NCI-H345 (cell line): ENCODE measurements at regions not wholly inside any gene's neighbourhood (a gene's known extent, or its start where the extent isn't known, plus 50 kb on each side); places are given as distances from the start of the nearest gene placed in this dataset.

ENCODE experiments used
- DNase-seq: peaks from one replicate; lab custom pipeline; 2025; lab: John Stamatoyannopoulos, UW

DNA sequence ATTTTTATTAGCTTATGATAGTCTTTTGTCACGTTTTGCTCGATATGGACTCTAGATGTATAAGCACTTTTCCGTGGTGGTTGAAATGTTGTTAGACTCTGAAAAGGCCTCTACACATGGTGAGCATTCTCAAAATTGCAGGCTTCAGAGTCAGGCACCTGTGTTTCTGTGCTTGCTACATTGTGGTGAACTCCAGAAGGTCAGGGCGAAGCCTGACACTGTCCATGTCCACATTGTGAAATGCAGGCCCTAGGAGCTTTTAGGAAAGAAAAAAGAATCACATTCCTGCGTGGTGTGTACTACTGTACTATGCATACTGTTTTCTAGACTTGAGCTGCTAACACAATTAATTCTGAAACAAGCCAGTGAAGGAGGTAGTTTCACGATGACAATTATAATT lies 86.3 kb downstream of the HS3ST1 start:
- DNase-seq = no peak

- no peak for DNase-seq
These were observed 87.2 kb downstream of the HS3ST1 start for GRCh38 chr4:11341337-11342043.

DNA sequence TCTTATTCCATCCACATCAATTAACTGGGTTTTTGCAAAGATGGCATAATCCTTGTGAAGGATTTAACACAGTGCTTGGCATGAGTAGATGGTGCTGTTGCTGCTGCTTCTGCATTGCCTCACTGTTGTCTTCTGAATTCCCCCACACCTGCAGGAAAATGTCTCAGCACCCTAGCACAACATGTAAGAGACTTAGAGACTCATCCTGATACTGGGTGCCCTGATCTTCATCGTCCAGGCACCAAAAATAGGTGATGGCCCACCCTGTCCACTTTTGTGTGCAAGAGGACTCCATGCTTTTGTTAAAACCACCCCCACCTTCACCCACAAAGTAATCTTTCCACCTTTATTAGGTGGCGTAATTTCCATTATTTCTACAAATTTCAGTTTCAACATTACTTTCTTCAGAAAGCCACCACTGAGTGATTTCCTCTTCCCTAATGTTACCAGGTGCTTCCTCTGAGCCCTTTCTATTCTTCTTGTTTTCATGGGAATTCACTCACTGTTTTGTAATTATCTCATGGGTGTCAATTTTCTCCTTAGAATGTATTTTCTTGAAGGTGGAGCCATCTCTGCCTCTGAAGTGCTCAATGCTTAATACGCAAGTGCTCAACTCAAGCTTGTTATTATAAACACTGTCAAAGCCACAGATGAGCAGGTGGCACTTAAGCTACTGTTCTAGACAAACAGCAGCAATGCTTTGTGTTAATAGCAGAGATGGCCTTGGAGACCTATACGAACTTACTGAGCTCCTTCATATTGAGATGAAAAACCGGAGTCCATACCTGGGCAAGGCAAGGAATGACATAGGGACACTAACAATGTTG lies 89.5 kb downstream of the HS3ST1 start:
- DNase-seq = peak; percentile 26

DNA sequence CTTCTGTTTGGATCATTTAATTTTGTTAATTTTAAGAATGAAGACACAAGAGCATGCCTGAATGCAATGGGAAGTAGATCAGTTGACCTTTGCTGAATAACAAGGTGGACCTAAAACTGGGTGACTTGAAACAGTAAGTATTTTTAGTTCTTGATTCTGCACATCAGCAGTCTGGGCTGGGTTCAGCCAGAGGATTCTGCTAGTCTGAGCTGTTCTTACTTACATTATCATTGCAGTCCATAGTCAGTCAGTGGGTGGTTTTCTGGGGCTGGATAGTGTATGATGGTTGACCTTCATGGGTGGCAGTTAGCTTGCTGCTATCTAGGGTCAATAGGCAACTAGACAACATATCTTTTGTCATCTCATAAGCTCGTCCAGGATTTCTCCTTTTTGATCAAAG lies 91.4 kb downstream of the HS3ST1 start:
- DNase-seq = no peak

DNA sequence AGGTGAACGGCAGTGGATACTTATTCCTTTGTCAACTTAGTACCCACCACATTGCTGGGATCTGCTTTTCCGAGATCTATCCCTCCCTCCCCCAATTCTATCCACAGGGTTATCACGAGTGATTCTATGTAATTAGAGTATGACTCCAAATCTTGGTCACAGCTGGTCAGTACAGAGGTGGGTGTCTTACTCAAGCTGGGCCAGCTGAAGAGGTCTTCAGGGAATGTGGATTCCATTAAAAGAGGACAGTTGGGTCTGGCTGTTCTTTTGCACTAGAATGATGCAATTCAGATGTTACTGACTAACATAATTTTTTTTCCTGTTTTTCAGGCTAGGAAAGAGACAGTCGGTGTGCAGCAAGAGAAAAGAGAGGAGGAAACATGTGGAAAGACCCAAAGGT lies 92.3 kb downstream of the HS3ST1 start:
- DNase-seq = no peak

- DNase-seq = no peak
These were observed 93.8 kb downstream of the HS3ST1 start for GRCh38 chr4:11334887-11335286.

GRCh38 chr4:11328401-11328800 lies 100.3 kb downstream of the HS3ST1 start:
- DNase-seq = no peak

DNA sequence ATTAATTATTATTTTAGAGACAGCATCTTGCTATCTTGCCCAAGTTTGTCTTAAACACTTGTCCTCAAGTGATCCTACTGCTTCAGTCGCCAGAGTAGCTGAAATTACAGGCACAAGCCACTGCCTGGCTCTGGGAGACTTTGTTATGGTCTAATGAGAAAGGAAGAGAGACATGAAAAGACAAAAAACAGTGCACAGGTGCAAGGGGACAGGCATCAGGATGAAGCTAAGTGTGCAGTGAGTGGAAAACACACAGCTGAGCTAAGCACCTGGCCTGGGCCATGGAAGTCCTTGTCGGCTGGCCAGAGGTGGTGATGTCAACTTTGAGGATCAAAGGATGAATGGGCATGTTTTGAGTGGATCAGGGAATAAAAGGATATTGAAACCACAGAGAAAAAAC lies 102.7 kb downstream of the HS3ST1 start:
- peak; percentile 55 for DNase-seq

- no peak for DNase-seq
These were observed 104.9 kb downstream of the HS3ST1 start for GRCh38 chr4:11323771-11324170.

DNA sequence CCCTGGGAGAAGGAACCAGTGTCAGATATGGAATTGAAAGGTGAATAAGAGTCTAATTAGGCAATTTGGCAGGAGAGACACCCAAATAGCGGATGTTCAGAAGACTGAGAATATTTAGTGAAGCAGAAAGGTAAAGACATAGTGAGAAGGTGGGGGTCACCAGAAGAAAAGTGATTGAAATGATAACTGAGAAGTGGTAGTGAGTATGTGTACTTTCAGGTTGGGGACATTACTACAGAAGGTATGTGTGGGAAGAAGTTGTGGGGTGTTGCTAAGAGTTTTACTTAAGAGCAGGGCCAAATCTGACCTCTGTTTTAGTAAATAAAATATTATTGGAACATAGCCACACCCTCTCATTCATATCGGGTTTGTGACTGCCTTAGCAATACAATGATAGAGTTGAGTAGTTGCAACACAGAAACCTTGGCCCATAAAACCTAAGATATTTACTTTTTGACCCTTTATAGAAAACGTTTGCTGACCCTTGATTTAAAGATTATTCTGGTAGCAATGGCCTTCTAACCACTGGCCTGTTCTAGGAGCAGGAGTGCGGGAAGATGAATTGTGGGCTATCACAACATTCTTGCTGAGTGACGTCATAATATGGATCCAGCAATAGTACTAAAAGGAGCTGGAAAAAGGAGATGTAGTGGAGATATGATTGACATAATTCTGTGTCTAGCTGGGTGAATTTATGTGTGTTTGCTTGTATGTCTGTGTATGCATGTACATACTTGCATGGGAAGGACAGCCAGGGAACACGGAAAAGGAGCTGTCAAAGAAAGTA lies 115.3 kb downstream of the HS3ST1 start:
- DNase-seq = no peak

GRCh38 chr4:11312389-11312788 lies 116.3 kb downstream of the HS3ST1 start:
- DNase-seq = no peak

GRCh38 chr4:11301075-11301660 lies 127.5 kb downstream of the HS3ST1 start:
- no peak for DNase-seq

DNA sequence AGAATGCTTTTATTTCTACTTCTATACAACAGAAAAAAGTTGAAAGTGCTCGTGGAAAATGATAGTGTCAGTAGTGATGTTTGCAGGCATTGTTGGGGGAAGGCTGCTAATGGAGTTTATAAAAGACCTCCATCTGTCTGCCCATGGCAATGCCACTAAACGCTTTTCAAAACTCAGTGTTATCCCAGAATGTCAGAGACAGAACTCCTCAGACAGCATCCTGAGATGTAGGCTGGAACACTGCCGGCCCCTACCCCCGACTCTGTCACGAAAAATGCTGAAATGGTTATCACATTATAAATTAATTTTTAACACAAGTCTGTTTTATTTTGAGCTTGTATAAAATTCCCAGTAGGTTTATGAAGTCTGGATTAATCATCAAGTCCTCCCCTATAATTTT lies 128.9 kb downstream of the HS3ST1 start:
- no peak for DNase-seq

DNA sequence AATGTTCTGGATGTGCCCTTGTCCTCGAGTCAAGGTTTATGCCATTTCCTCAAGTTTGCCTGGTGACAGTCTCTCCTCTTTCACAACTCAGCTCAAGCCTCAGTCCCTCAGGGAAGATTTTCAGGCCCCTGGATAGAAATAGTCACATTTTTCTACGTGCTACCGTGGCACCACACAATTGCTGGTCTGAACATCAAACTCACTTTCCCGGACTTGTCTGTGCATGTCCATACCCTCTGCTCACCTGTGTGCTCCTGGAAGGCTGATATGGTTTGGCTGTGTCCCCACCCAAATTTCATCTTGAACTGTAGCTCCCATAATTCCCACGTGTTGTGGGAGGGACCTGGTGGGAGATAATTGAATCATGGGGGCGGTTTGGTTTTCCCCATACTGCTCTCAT lies 129.7 kb downstream of the HS3ST1 start:
- DNase-seq = no peak

GRCh38 chr4:11298451-11298850 lies 130.2 kb downstream of the HS3ST1 start:
- DNase-seq = no peak

- no peak for DNase-seq
These were observed 131.1 kb downstream of the HS3ST1 start for GRCh38 chr4:11297627-11298026.

GRCh38 chr4:11297201-11297600 lies 131.5 kb downstream of the HS3ST1 start:
- no peak for DNase-seq

- no peak for DNase-seq
These were observed 134.8 kb downstream of the HS3ST1 start for GRCh38 chr4:11293866-11294265.

DNA sequence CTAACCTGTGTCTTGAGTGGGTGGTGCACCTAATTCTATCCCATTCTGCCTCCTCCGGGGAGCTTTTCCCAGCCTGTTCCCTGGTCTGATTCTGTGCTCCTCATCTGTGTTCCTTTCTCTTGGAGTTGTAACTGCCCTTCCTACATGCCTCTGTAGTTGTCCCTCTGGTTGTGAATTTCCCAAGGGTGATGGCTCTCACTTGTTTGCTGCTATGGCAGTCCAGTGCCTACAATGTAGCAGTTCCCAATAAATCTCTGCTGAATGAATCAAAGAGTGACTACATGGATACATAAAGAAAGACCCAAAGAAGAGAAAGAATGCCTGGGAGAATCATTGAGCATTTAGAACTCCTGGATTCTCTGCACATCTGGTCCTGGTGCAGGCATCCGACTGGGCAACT lies 141.6 kb downstream of the HS3ST1 start:
- DNase-seq = no peak

- no peak for DNase-seq
These were observed 142.2 kb downstream of the HS3ST1 start for GRCh38 chr4:11286533-11286932.

DNA sequence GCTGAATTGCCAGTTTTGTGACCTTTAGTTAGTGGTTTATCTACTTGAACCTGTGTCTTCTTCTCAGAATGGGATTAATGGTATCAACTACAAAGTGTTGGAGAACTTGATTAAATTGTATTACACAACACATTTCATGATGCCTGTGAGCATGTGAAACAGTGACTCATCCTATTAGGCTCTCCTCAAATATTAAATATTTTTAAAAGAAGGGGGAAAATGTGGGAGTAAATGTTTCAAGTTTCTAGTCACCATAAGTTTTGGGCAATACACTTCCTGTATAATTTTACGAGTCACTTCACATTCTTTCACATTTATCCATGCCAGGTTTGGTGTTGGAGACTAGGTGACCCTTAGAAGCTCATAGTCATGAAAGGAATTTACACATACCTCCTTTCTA lies 147.0 kb downstream of the HS3ST1 start:
- DNase-seq = no peak

DNA sequence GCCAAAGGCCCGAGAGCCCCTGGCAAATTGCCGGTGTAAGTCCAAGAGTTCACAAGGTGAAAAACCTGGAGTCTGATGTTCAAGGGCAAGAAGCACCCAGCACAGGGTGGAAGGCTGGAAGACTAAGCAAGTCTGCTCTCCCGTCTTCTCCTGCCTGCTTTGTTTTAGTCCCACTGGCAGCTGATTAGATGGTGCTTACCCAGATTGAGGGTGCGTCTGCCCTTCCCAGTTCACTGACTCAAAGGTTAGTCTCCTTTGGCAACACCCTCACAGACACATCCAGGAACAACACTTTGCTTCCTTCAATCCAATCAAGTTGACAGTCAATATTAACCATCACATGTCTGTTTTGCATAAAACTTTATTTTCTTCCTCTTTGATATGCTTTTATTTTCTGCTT lies 157.4 kb downstream of the HS3ST1 start:
- DNase-seq = no peak
